CD4-positive, alpha-beta T cell treated with Interleukin-4 for 1 hour (primary cell): ENCODE measurements at regions not wholly inside any gene's neighbourhood (a gene's known extent, or its start where the extent isn't known, plus 50 kb on each side); places are given as distances from the start of the nearest gene placed in this dataset.
"Not testable (repeated sequence)": the region's sequence is repeated elsewhere in the genome, so short reads cannot be mapped to it uniquely, and the experiment has no call there.

Experiments used
- DNase-seq, 2 donors: peaks; one replicate each; pipeline ENCODE4 v3.0.0-alpha.2; 2020 to 2022

GRCh38 chr21:14825514-14825974, 239.3 kb downstream of the NRIP1 start:
- DNase-seq = no peak

GRCh38 chr21:14824126-14824525, 240.7 kb downstream of the NRIP1 start:
- DNase-seq = no peak

GRCh38 chr21:14817311-14817710, 247.5 kb downstream of the NRIP1 start:
- no peak for DNase-seq

- DNase-seq = no peak
Observed at GRCh38 chr21:14814991-14815390, 249.8 kb downstream of the NRIP1 start.

- no peak for DNase-seq
Observed at GRCh38 chr21:14814282-14814681, 250.5 kb downstream of the NRIP1 start.

- not testable (repeated sequence) for DNase-seq
Observed at GRCh38 chr21:14804170-14804569, 258.1 kb upstream of the SAMSN1 start.

GRCh38 chr21:14797543-14797942, 251.4 kb upstream of the SAMSN1 start:
- no peak for DNase-seq

GRCh38 chr21:14787312-14787711, 241.2 kb upstream of the SAMSN1 start:
- no peak for DNase-seq

GRCh38 chr21:14785679-14786078, 239.6 kb upstream of the SAMSN1 start:
- DNase-seq = no peak

GRCh38 chr21:14773777-14774345, 227.7 kb upstream of the SAMSN1 start:
- DNase-seq = peak; percentile 56 to 61

GRCh38 chr21:14771593-14771992, 225.5 kb upstream of the SAMSN1 start:
- DNase-seq = no peak

GRCh38 chr21:14768042-14768441, 221.9 kb upstream of the SAMSN1 start:
- no peak for DNase-seq

GRCh38 chr21:14767192-14767852, 221.2 kb upstream of the SAMSN1 start:
- DNase-seq = no peak

GRCh38 chr21:14766241-14766640, 220.1 kb upstream of the SAMSN1 start:
- DNase-seq = no peak

GRCh38 chr21:14763695-14764064, 217.6 kb upstream of the SAMSN1 start:
- DNase-seq = no peak

- peak in 1 of 2 donors; percentile 21 for DNase-seq
Observed at GRCh38 chr21:14762734-14763694, 216.9 kb upstream of the SAMSN1 start.

GRCh38 chr21:14762327-14762726, 216.2 kb upstream of the SAMSN1 start:
- DNase-seq = no peak

- no peak for DNase-seq
Observed at GRCh38 chr21:14759285-14759684, 213.2 kb upstream of the SAMSN1 start.

- DNase-seq = no peak
Observed at GRCh38 chr21:14758849-14759248, 212.7 kb upstream of the SAMSN1 start.

- no peak for DNase-seq
Observed at GRCh38 chr21:14757533-14758327, 211.6 kb upstream of the SAMSN1 start.

GRCh38 chr21:14755086-14755485, 209.0 kb upstream of the SAMSN1 start:
- no peak for DNase-seq

- no peak for DNase-seq
Observed at GRCh38 chr21:14754682-14755081, 208.6 kb upstream of the SAMSN1 start.

- no peak for DNase-seq
Observed at GRCh38 chr21:14754259-14754604, 208.1 kb upstream of the SAMSN1 start.
